PFSK-1 (cell line): ENCODE measurements at regions not wholly inside any gene's neighbourhood (a gene's known extent, or its start where the extent isn't known, plus 50 kb on each side); places are given as distances from the start of the nearest gene placed in this dataset.

Experiments
- FOXP2 ChIP-seq: optimal IDR thresholded peaks from 2 replicates; pipeline ENCODE3; 2011; ENCODE audit warnings: borderline replicate concordance, control low read depth, inconsistent platforms; ENCODE audit not compliant: insufficient read depth; ENCODE audit errors: extremely low read length, extremely low read depth
- POLR2AphosphoS5 ChIP-seq: IDR thresholded peaks from 2 replicates; pipeline ENCODE4 v1.6.1; 2012; ENCODE audit warnings: low read depth, mild to moderate bottlenecking, control low read depth, low read length, moderate library complexity
- SIN3A ChIP-seq: IDR thresholded peaks from 2 replicates; pipeline ENCODE4 v1.6.1; 2012; ENCODE audit warnings: mild to moderate bottlenecking, low read length, moderate library complexity, borderline replicate concordance; ENCODE audit not compliant: insufficient read depth
- TAF1 ChIP-seq: IDR thresholded peaks from 2 replicates; pipeline ENCODE4 v1.6.1; 2012; ENCODE audit warnings: low read length, control low read depth, borderline replicate concordance; ENCODE audit not compliant: insufficient read depth
- TF ChIP-seq, protein P1 (sequence below), 2 experiments: IDR thresholded peaks; 2 replicates each; pipeline versions ENCODE4 v1.6.1 to v1.8.0; 2011 to 2012; ENCODE audit warnings: low read depth in 2 of 2, low read length in 2 of 2, control low read depth in 1 of 2, inconsistent platforms in 1 of 2, mild to moderate bottlenecking in 1 of 2, moderate library complexity in 1 of 2; ENCODE audit not compliant: insufficient read depth in 1 of 2

DNA sequence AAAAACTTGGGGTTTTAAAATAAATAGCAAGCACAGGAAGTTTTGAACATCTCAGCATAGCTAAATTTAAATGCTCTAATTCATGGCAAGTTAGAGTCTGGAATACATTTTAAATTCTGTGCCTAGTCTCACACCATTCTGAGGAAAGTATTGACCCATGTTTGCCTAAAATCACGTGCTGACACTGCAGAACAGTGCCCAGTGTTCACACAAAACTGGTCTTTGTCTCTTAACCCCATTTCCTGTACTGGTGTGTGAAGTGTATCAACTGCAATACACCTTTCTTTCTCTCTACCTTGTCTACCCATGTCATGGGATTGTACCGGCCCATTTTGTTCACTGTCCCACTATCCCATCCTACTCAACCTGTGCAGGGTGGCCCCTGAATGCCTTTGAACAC, 749.7 kb upstream of the POM121L12 start:
- TF ChIP-seq POLR2AphosphoS5 (no peak), SIN3A (no peak), FOXP2 (no peak), TAF1 (no peak)
- TF ChIP-seq, protein P1, sequence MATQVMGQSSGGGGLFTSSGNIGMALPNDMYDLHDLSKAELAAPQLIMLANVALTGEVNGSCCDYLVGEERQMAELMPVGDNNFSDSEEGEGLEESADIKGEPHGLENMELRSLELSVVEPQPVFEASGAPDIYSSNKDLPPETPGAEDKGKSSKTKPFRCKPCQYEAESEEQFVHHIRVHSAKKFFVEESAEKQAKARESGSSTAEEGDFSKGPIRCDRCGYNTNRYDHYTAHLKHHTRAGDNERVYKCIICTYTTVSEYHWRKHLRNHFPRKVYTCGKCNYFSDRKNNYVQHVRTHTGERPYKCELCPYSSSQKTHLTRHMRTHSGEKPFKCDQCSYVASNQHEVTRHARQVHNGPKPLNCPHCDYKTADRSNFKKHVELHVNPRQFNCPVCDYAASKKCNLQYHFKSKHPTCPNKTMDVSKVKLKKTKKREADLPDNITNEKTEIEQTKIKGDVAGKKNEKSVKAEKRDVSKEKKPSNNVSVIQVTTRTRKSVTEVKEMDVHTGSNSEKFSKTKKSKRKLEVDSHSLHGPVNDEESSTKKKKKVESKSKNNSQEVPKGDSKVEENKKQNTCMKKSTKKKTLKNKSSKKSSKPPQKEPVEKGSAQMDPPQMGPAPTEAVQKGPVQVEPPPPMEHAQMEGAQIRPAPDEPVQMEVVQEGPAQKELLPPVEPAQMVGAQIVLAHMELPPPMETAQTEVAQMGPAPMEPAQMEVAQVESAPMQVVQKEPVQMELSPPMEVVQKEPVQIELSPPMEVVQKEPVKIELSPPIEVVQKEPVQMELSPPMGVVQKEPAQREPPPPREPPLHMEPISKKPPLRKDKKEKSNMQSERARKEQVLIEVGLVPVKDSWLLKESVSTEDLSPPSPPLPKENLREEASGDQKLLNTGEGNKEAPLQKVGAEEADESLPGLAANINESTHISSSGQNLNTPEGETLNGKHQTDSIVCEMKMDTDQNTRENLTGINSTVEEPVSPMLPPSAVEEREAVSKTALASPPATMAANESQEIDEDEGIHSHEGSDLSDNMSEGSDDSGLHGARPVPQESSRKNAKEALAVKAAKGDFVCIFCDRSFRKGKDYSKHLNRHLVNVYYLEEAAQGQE (IDR thresholded peaks at IDR 0.05; ENCODE audit: insufficient read depth in 1 of 2, low read depth in 2 of 2, low read length in 2 of 2) = no peak

DNA sequence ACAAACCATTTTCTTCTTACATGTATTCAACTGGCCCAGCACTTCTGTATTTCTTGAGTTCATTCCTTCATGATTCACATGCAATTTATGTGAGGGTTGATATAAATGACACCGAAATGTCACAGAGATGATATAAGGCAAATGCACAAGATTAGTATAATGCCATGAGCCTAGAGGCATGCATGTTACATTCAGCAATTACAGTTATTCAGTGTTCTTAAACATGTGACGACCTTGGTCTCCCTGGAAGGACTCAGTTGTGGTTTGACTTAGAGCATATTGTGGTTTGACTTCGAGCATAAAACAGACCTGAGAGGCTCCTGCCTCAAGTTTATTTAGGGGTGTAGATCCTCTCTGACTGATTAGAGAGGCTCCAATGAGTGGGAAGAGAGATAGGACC, 752.1 kb upstream of the POM121L12 start:
- TF ChIP-seq TAF1 = no peak
- TF ChIP-seq FOXP2 = no peak
- TF ChIP-seq POLR2AphosphoS5 = no peak
- no peak for TF ChIP-seq SIN3A
- TF ChIP-seq, protein P1 (IDR thresholded peaks at IDR 0.05; ENCODE audit: insufficient read depth in 1 of 2, low read depth in 2 of 2, low read length in 2 of 2) = no peak

DNA sequence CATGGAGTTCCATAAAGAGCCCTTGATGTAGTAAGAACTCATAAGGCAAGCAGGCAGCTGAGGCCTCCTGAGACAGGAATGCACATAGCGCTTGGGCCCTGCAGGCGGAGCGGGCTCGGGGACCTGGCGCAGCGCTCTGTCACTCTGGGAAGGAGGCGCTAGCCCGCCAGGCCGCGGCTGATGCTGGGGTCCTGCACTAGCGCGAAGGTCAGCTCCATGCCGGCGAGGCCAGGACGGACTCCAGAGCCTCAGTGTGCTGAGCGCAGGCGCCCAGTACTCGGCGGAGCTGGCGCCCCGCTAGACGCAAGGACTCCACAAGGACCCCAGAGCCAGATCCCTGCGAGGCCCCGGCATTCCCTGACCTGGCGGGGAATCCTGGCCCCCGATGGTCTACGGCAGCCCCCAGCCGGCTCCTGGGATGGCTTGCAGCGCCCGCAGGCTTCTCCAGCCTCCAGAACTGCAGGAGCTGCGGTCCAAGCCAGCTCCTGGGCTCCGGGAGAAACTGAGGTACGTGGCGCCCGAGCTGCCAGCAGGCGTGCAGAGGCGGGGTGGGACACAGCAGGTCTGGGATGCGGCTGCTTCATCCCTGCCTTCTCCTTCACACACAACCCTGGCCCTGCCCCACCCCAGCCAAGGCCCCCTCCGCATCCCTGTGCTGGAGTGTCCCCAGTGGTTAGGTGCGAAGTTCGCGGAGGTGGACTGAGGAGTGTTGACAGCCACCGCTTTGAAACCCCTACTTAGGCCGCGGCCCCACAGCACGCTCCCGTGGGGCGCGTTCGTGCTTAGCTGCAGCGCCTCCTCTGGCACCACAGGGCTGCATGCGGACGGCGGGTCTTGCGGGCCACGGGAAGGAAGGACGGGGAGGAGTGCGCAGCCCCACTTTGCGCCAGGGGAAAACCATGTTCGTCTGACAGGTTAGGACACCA, 761.5 kb upstream of the POM121L12 start:
- TF ChIP-seq FOXP2 (no peak), SIN3A (no peak), TAF1 (no peak)
- TF ChIP-seq, protein P1 (IDR thresholded peaks at IDR 0.05; ENCODE audit: insufficient read depth in 1 of 2, low read depth in 2 of 2, low read length in 2 of 2) = no peak

DNA sequence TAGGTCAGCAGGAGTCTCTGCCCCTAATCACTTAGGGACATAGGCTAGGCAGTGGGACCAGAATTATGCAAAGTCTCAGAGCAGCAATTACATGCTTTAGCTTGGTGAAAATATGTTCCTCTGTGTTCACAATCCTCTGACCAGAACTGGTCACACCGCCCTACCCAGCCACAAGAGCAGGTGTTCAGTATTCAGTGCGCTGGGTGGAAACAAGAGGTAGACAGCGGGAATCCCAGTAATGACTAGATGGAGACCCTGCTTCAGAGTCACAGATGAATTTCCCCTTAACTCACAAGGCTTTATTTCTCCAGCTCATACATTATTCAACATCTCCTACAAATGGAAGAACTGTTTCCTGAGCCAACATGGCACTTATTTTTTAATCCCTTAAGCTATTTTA, 763.7 kb upstream of the POM121L12 start:
- TF ChIP-seq POLR2AphosphoS5 (no peak), TAF1 (no peak), SIN3A (no peak)

DNA sequence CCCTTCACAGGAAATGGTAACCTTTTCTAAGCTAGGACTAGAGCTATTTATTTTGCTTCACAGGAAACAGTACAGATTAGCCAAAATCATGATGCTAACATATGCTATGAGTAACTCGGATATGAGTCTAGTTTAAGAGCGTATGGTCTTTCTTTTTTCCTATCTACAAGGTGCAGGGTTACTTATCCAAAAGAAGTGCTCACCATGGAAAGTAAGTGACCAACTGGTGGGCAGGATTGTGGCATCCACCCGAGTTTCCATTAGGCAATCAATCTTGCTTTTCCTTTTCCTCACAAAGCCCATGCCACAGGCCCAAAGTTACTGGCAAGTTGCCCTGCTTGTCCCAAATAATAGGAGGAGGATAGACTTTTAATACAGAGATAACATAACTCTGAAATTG, 765.1 kb upstream of the POM121L12 start:
- TF ChIP-seq FOXP2 = no peak
- no peak for TF ChIP-seq SIN3A
- TF ChIP-seq, protein P1 (IDR thresholded peaks at IDR 0.05; ENCODE audit: insufficient read depth in 1 of 2, low read depth in 2 of 2, low read length in 2 of 2) = no peak
- no peak for TF ChIP-seq POLR2AphosphoS5
- no peak for TF ChIP-seq TAF1
